ENCODE measurements at regions not wholly inside any gene's neighbourhood (a gene's known extent, or its start where the extent isn't known, plus 50 kb on each side); places are given as distances from the start of the nearest gene placed in this dataset.

DNA sequence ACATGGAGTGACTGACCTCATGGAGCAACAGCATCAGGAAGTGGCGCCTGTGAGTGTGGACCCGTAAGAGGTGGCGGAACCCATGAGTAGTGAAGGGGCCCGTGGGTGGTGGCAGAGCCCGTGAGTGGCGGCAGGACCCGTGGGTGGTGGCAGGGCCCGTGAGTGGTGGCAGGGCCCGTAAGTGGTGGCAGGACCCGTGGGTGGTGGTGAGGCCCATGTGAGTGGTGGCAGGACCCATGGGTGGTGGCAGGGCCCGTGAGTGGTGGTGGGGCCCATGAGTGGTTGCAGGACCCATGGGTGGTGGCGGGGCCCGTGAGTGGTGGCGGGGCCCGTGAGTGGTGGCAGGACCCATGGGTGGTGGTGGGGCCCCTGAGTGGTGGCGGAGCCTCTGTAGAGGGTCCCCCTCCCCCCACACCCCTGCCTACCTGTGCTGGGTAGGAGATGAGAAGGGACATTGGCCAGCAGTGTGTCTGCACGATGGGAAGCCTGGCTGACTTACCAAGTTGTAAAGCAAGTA is 407.7 kb upstream of the SALL3 start:
- peaks cover 2% of the 10 kb centered on the region for H3K36me3 Mint-ChIP-seq (ENCODE audit: insufficient read depth)
- TF ChIP-seq, protein P1, sequence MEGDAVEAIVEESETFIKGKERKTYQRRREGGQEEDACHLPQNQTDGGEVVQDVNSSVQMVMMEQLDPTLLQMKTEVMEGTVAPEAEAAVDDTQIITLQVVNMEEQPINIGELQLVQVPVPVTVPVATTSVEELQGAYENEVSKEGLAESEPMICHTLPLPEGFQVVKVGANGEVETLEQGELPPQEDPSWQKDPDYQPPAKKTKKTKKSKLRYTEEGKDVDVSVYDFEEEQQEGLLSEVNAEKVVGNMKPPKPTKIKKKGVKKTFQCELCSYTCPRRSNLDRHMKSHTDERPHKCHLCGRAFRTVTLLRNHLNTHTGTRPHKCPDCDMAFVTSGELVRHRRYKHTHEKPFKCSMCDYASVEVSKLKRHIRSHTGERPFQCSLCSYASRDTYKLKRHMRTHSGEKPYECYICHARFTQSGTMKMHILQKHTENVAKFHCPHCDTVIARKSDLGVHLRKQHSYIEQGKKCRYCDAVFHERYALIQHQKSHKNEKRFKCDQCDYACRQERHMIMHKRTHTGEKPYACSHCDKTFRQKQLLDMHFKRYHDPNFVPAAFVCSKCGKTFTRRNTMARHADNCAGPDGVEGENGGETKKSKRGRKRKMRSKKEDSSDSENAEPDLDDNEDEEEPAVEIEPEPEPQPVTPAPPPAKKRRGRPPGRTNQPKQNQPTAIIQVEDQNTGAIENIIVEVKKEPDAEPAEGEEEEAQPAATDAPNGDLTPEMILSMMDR (IDR thresholded peaks at IDR 0.05; ENCODE audit: unreplicated experiment): no peak
- no peaks in the 10 kb centered on the region for H3K4me1 Mint-ChIP-seq (ENCODE audit: low read depth)
- H3K4me3 Mint-ChIP-seq (ENCODE audit: low read depth): no peak overlapping the region
- H3K9me3 Mint-ChIP-seq (ENCODE audit: low read depth): peaks cover 33% of the 10 kb centered on the region
- no peak overlapping the region for H3K27ac Mint-ChIP-seq
- no peak for DNase-seq (ENCODE audit: low spot score, unreplicated experiment)
- peaks cover 4% of the 10 kb centered on the region for H3K27me3 Mint-ChIP-seq

DNA sequence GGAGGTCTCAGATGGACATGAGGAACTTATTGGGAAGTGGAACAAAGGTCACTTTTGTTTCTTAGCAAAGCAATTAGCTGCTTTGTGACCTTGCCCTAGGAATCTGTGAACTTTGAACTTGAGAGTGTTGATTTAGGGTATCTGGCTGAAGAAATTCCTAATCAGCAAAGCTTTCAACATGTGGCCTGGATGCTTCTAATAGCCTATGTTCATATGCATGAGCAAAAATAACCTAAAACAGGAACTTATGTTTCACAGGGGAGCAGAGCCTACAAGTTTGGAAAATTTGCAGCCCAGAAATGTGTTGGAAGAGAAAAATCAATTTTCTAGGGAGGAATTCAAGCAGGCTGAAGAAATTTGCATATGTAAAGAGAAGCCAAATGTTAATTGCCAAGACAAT is 405.8 kb upstream of the SALL3 start:
- Mint-ChIP-seq H3K9me3 (ENCODE audit: low read depth) (peaks cover 38% of the 10 kb centered on the region), H3K27me3 (no peaks in the 10 kb centered on the region), H3K27ac (no peak overlapping the region), H3K36me3 (ENCODE audit: insufficient read depth) (peaks cover 2% of the 10 kb centered on the region), H3K4me3 (ENCODE audit: low read depth) (no peak overlapping the region), H3K4me1 (ENCODE audit: low read depth) (no peaks in the 10 kb centered on the region)
- TF ChIP-seq, protein P1 (IDR thresholded peaks at IDR 0.05; ENCODE audit: unreplicated experiment): no peak
- no peak for DNase-seq (ENCODE audit: low spot score, unreplicated experiment)

DNA sequence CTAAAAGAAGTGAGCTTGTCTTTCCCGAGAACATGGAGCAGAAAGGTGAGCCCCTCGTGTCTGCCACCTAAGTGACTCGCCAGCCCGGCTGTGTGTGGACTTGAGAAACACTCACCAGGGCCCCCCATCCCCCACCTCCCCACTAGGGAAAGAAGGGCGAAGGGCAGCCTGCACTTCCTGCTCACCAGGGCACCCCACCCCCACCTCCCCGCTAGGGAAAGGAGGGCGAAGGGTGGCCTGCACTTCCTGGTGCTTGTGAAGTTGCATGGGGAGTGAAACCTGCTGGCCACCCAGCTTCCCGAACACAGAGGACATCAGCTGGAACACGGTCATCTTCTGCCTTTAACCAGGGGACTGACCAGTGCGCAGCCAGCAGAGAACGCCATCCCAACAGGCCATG is 402.7 kb upstream of the SALL3 start:
- no peak for DNase-seq (ENCODE audit: low spot score, unreplicated experiment)
- H3K4me3 Mint-ChIP-seq (ENCODE audit: low read depth): no peak overlapping the region
- H3K27me3 Mint-ChIP-seq: peaks cover 3% of the 10 kb centered on the region
- no peak overlapping the region for H3K27ac Mint-ChIP-seq
- TF ChIP-seq, protein P1 (IDR thresholded peaks at IDR 0.05; ENCODE audit: unreplicated experiment): no peak
- H3K4me1 Mint-ChIP-seq (ENCODE audit: low read depth): no peaks in the 10 kb centered on the region
- peaks cover 2% of the 10 kb centered on the region for H3K36me3 Mint-ChIP-seq (ENCODE audit: insufficient read depth)
- peaks cover 26% of the 10 kb centered on the region for H3K9me3 Mint-ChIP-seq (ENCODE audit: low read depth)

DNA sequence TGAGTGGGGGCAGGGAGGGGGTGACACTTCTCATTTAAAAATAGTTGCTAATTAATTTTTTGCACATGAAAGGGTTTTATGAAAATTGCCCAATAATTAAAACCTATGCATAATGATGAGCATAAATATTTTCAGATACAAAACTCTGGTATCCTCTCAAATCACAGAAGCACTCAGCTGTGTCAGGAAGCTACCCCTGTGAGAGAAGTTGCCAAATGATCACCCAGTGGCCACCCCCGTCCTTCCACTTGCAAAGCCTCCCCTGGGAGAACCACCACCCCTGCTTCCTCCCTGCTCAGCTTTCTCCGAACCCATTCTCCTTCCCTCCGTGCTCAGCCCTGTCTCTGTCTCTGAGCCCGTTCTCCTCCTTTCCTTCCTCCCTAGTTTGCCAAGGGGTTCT is 400.2 kb upstream of the SALL3 start:
- Mint-ChIP-seq H3K4me3 (ENCODE audit: low read depth) (no peak overlapping the region), H3K4me1 (ENCODE audit: low read depth) (no peaks in the 10 kb centered on the region), H3K27me3 (peaks cover 3% of the 10 kb centered on the region), H3K27ac (no peak overlapping the region), H3K9me3 (ENCODE audit: low read depth) (peaks cover 17% of the 10 kb centered on the region), H3K36me3 (ENCODE audit: insufficient read depth) (no peaks in the 10 kb centered on the region)
- no peak for DNase-seq (ENCODE audit: low spot score, unreplicated experiment)
- TF ChIP-seq, protein P1 (IDR thresholded peaks at IDR 0.05; ENCODE audit: unreplicated experiment): no peak

- no peak overlapping the region for H3K4me3 Mint-ChIP-seq (ENCODE audit: low read depth)
- TF ChIP-seq, protein P1 (IDR thresholded peaks at IDR 0.05; ENCODE audit: unreplicated experiment): no peak
- H3K27ac Mint-ChIP-seq: no peak overlapping the region
- DNase-seq (ENCODE audit: low spot score, unreplicated experiment): no peak
- peaks cover 12% of the 10 kb centered on the region for H3K9me3 Mint-ChIP-seq (ENCODE audit: low read depth)
- H3K27me3 Mint-ChIP-seq: peaks cover 3% of the 10 kb centered on the region
- H3K4me1 Mint-ChIP-seq (ENCODE audit: low read depth): no peaks in the 10 kb centered on the region
- no peaks in the 10 kb centered on the region for H3K36me3 Mint-ChIP-seq (ENCODE audit: insufficient read depth)
Observed at GRCh38 chr18:78579854-78580577, 399.6 kb upstream of the SALL3 start.
